ENCODE measurements at regions not wholly inside any gene's neighbourhood (a gene's known extent, or its start where the extent isn't known, plus 50 kb on each side); places are given as distances from the start of the nearest gene placed in this dataset.
"Not testable (repeated sequence)": the region's sequence is repeated elsewhere in the genome, so short reads cannot be mapped to it uniquely, and the experiment has no call there.

DNA sequence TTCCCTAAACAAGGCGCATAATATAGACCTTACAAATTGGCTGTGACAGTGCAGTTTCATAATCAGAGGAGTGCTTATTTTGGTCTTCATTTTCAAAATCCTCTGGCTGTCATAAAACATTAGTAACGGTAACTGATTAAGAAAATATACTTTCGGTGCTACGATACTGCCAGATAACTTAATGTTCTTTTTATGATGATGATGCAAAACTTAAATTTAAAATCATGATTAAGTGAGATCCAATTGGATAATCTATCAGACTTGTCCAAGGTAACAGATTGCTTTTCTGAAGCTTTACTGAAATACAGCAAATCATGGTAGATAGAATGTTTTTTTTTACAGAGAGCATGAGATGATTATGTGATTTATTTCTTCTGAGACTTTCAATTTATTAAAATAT is 364.2 kb upstream of the CNTN3 start:
- DNase-seq (ENCODE audit: low spot score): no peak

DNA sequence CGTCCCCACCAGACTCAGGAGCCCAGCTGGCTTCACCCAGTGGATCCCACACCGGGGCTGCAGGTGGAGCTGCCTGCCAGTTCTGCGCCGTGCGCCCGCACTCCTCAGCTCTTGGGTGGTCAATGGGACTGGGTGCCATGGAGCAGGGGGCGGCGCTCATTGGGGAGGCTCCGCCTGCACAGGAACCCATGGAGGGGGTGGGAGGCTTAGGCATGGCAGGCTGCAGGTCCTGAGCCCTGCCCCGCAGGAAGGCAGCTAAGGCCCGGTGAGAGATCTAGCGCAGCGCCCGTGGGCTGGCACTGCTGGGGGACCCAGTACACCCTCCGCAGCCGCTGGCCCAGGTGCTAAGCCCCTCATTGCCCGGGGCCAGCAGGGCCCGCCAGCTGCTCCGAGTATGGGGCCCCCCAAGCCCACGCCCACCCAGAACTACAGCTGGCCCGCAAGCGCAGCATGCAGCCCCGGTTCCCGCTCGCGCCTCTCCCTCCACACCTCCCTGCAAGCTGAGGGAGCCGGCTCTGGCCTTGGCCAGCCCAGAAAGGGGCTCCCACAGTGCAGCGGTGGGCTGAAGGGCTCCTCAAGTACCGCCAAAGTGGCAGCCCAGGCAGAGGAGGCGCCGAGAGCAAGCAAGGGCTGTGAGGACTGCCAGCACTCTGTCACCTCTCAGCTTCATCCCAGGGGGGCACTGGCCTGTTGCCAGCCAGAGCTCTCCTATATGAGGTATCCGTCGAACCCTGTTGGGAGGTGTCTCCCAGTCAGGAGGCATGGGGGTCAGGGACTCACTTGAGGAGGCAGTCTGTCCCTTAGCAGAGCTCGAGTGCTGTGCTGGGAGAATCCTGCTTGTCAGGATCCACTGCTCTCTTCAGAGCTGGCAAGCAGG is 370.8 kb upstream of the CNTN3 start:
- DNase-seq (ENCODE audit: low spot score): not testable (repeated sequence)

DNA sequence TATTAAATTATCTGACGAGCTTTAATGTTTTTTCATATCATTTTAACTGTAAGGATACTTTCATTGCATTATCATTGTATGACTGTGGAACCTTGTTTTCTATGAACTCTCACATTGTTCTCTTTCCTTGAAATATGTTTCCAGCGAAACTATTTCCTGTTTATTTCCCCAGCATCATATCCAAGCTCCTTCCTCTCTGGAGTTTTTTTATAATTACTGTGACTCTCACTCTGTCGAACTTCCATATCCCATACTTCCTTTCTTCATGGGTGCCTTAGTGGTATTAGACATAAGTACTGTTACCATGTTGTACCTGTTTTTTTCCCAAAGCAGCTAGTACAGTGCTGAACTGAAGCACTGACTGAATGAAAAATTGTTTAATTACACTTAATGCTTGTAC is 373.6 kb upstream of the CNTN3 start:
- DNase-seq (ENCODE audit: low spot score): no peak

DNA sequence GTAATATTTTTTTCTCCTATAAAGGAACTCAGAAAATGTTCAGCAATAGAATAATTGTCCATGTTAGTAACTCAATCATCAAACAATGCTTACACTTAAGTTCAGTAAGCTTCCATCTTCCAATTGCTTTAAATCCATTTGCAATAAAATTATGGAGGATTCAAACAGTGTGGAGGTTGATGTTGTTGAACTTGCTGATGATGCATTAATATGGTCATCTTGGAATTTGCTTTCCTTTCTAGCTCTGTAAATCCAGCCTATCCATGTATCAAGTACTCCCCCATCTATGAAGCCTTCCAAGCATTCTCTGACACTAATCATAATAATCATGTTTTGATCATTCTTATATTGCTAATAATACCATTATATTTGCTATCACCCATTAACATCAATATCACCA is 378.4 kb upstream of the CNTN3 start:
- DNase-seq (ENCODE audit: low spot score): no peak

DNA sequence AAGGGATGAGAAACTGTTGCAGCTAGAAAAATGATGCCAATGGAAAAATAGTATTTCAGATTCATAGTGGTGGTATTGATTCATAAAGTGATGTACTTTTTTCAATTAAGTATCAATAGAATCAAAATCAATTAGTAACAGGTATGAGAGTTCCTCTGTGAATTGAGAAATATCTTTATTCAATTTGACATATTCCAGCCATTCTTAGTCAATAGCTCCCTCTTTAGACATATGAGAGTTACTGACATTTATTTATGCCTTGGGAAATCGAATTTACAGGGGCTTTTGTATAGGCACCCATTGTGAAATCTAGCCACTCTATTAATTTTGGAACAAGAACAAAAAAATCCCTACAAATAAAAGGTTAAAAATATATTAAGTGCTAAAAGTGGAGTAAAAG is 386.9 kb upstream of the CNTN3 start:
- DNase-seq (ENCODE audit: low spot score): no peak

DNA sequence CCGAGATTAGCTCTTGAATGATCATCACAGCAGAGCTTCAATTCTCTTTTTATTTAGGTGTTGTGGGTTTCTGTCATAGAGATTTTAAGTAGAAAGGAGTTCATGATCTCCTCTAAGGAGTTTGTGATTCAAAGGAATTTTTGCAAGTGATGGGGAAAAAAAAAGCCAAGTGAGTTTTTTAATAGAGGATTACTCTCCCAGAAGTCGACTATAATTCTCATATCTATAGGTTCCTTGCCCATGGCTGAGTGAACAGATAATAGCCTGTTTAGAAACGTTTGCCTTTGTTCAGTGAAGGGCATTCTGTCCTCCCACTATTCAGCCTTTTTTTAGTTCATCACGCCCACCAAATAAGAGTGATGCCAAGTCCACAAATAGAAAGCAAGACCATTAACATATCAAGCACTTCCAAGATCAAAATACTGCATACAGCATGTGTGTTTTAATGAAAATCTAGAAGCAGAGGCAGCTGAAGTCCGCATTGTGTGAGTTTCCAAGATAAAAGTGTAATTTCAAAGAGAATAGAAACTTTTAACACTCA is 398.4 kb upstream of the CNTN3 start:
- no peak for DNase-seq (ENCODE audit: low spot score)

DNA sequence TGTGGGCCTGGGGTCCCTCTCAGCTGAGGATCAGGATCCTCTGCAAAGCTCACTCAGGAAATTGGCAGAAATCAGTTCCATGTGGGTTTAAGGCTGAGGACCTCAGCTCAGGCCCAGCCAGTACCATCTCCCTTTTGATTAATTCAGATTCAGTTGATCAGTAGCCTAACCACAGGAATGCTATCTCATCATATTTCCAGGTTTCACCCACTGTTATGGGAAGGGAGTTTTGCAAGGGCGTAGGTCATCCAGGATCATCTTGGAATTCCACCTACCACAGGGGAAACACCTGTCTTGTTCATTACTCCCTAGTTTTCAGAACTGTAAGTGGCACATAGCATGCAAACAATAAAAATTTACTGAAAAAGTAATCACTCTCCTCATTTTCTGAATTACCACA is 399.5 kb upstream of the CNTN3 start:
- DNase-seq (ENCODE audit: low spot score): no peak

DNA sequence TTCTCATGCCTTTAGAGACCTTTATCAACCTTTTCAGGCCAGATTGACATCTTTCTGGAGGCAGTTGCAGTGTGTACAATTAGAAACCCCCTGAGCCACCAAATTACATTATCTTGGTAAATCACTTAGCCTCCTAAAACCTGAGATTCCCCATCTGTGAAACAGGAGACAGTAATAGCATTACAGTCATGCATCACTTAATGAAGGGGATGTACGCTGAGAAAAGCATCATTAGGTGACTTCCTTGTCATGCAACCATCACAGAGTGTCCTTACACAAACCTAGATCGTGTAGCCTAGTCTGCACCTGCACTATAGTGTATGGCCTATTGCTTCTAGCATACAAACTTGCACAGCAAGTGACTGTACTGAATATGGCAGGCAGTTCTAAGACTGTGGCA is 400.8 kb upstream of the CNTN3 start:
- no peak for DNase-seq (ENCODE audit: low spot score)

DNA sequence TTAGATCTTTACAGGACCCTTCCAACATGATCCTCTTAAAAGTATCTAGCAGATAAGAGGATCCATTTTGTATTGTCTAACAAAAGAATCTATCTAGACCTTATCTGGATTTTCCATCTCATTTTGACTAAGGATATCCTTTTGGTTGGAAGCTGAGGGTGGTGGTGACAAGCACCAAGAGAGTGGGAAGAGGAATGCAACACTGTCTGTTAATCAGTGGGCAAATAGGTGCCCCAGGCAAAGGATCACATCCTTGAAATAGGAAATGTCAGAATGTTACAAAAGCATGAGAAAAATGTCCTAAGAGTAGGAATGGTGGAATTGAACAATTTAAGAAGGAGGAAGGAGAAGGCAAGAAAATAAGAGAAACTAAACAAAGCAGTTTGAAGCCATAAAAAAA is 420.7 kb upstream of the CNTN3 start:
- DNase-seq (ENCODE audit: low spot score): no peak

DNA sequence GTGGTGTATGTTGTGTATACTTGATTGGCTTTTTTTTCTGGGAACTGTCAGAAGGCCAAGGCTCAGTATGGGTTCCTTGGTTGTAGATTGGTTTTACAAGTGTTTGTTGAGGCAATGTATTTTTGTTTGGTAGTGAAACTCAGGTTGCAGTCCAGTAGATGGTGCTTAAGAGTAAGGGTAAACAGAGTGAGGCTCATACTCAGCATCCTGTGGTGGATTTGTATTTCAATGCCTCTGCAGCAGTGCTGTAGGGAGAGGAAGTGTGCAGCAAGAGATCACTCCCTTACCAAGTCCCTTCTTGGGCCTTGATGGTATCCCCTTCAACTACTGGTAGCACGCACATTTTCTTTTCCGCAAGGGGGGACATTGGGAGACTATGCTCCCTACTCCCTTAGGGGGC is 428.5 kb upstream of the CNTN3 start:
- DNase-seq (ENCODE audit: low spot score): no peak

DNA sequence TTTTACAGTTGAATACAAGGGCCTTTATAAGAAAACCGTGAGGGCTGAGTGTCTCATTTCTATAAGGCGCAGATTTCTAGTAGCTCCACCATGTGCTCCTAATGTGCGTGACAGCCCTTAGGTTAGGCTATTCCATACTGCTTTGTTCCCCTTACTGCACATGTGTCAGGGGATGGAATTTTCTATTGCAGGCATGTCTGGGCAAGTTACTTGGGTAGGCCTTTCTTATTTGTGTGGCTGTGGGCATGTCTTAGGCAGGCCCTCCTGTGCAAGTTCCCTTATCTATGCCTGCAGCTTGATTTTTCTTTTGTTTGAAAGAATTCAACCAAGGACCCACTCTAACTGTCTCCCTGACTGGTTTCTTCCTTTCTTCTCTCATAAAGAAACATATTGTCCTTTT is 434.2 kb upstream of the CNTN3 start:
- no peak for DNase-seq (ENCODE audit: low spot score)

DNA sequence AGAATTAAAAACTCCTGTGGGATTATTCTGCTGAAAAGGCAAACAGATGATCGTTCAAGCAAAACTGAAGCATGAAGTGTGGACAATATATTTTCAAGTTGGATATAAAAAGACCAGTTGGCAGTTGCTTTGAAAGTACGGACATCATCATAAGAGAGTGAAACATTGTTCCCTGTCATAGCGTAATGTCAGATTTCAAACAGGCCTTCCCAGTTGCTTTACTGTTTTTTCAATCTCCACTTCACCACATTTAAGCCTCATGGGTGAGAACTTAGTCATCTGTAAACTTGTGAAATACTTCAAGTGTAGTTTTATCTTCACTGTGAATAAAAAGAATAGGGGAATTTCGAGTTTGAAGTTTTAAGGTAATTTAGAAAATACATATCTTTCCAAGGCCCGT is 435.1 kb upstream of the CNTN3 start:
- DNase-seq (ENCODE audit: low spot score): no peak

DNA sequence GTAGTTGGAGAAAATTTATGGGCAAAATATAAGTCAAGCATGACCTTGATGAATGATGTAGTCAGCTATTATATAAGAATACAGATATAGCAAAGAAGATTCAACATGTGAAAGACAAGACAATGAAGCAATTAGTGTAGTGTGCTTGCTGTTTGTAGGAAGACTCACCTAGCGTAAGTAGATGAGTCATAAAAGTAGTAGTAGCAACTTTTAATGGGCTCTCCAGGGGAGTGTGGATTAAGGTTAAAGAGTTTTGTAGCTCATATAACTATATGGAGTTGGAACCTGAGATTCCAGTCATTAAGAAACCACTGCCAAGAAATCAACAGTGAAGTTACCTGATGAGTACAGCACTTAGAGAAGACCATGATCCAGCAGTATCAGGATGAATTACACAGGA is 444.7 kb upstream of the CNTN3 start:
- DNase-seq (ENCODE audit: low spot score): no peak

DNA sequence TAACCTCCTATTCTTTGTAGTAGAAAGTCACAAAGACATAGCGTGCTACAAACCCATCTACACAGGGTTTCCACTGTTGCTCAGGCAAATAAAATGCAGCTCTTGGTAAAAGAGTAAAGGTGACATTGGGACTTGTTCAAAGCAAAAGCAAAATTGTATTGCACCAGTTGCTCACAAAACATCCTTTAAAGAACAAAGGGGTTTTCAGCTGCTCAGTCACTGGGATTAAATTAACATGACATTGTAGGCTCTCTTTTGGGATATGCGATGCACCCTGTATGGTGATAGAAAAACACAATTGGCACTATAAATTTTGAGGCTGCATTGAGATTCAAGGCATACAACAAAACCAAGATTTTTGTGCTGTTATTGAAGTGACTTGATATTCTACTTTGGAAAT is 447.3 kb upstream of the CNTN3 start:
- DNase-seq (ENCODE audit: low spot score): no peak

DNA sequence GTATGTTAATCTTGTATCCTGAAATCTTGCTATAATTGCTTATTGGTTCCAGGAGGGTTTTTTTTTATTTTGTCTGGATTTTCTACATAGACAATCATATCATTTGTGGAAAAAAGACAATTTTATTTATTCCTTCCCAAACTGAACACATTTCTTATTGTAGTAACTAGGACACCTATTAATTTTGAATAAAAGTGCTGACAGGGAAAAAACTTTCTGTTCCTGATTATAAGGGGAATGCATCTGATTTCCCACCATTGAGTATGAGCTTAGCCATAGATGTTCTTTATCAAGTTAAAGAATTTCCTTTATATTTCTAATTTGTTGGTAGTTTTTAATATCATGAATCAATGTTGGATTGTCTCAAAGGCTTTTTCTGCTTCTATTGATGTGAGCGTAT is 460.7 kb upstream of the CNTN3 start:
- DNase-seq (ENCODE audit: low spot score): no peak

DNA sequence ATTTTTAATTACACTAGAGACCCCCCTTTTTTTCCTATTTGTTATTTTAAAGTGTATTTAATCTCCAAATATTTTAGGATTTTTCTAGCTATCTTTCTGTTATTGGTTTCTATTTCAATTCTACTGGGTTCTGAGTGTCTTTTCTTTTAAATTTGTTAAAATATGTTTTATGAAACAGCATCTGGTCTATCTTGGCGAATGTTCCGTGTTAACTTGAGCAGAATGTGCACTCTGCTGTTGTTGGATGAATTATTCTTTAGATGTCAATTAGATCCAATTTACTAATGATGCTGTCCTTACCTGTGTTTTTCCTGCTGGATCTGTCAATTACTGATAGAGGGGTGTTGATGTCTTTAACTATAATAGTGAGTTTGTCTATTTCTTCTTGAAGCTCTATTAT is 462.0 kb upstream of the CNTN3 start:
- no peak for DNase-seq (ENCODE audit: low spot score)

DNA sequence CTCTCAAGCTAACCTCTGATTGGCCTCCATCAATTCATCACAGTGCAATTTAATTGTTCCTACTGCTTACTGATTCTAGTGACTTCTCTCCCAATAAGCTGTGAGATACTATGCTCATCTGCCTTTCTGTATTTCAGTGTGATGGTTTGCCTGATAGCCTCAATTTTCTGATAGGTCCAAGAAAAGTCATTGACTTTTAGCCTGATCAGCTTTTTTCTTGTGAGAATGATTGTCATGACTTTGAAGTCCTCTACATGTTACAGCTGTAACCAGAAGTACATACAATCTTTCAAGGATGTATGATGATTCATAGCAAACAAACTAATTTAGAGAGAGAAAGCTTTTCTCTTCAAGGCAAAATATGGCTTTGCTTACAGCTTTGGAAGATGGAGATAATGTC is 463.8 kb upstream of the CNTN3 start:
- no peak for DNase-seq (ENCODE audit: low spot score)

DNA sequence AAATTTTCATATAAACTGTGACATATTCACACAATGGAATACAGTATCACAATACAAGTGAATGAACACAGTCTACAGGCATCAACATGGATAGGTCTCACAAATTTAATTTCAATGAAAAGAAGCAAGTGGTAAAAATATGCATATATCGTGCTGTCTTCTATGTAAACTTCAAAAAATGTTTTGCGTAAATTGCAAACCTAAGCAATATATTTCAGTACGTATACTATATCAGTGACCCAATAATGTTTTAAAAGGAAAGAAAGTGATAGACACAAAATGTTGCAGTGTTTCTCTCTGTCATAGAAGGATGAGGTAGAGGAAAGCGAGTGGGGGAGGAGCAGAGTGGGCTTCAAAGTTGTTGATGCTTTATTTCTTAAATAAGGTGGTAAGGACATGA is 468.4 kb upstream of the CNTN3 start:
- DNase-seq (ENCODE audit: low spot score): no peak

DNA sequence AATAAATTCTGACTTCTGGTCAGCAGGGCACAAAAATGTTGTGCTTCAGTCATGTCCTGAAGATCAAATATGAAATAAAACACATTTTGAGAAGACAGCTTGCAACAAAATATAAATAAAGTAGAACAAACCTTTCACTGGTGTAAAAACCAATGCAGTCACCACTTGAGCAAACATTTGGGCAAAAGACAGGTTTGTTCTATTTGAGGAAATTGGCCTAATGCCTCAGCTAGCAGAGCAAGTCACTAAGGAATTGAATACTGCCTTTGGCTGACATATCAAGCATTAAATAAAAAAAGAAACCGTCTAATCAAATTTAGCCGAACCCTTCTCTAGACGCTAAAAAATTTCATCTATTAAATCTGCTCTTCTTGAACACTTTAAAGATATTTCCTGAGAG is 475.4 kb upstream of the CNTN3 start:
- no peak for DNase-seq (ENCODE audit: low spot score)

DNA sequence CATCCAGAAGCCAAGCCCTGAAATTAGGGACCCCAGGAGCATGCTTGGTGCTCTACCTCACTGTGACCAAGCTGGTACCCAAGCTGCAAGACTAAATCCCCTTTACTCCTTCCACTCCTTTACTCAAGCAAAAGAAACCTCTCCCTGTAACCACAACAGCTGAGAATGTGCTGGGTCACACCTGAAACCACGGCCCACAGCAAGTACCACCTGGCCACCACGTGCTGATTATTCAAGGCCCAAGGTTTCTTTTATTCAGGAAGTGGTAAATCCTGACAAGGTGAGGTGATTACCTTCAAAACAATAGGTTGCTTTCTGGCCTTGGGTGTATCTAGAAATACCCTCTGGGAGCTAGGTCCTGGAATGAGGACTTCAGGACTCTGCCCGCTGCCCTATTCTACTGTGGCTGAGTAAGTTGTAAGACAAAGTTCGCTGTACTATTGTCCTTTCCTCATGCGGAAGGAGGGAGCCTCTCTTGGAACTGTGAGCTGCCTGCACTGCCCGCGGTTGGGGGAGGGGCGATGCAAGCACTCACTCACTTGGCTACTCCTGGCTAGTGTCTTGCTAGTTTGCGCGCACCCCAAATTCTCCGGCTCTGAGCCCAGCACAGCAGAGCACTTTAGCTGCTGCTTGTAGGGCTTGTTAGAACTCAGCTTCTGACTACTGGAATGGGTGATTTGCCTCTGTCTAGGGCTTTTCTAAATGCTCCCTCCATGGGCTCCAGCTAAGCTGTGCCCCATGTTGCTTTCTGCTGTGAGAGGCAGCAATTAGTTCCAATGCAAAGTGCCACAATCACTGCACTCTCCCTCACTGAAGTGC is 487.1 kb upstream of the CNTN3 start:
- DNase-seq (ENCODE audit: low spot score): no peak

DNA sequence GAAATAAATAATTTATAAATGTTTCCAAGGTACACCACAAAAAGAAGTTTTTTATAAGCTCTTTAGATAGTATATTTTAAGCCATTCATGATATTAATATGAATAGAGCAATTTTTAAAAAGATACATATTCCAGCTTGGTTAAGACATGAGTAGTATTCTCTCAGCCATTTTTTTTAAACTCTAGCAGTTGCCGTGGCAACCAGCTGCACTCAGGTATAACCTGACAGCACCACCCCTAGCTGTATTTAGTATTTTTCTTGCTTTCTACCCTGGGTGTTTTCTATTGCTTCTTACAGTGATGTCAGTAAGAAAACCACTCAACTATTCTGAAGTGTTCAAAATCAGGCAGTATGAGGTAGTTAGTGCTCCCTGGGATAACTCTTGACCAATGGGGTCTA is 496.3 kb upstream of the CNTN3 start:
- DNase-seq (ENCODE audit: low spot score): no peak

DNA sequence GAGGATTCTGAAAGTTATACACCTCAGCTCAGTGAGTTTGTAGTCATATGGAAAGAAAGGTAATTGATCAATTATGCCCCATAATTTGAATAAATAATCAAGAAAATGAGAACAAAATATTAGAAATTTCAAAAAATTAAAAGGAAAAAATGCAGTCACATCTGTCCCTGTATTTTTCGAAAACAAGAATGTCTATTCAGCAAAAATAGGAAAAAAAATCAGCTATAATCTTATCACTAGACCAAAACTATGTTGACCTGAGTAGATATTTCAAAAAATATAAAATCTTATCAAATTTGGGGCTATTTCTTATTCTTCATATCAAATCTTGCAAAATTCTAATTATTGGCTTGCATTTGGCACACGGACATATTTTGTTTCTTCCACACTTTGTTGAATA is 501.2 kb upstream of the CNTN3 start:
- no peak for DNase-seq (ENCODE audit: low spot score)

DNA sequence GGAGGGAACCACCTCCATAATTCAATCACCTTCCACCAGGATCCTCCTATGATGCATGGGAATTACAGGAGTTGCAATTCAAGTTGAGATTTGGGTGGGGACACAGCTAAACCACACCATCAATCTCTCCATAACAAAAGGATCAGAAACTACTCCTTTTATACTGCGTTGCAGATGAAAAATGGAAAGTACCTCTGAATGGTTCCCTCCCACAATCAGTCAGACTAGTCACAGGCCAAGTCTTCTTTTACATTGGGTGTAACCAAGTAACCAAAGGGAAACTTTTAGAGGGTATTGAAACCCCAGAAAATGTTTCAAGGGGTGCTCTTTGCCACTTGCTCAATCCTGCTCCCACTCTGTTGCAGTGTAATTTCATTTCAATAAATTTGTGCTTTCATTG is 504.3 kb upstream of the CNTN3 start:
- no peak for DNase-seq (ENCODE audit: low spot score)

Data from activated CD4-positive, alpha-beta T cell treated with anti-CD3 and anti-CD28 coated beads, Interleukin-2, Interleukin-4, amounts not matched to agents 100 ng/mL and 50 ng/mL, durations not matched to agents 16 hours and 8 hours (primary cell).